Naive thymus-derived CD4-positive, alpha-beta T cell (primary cell): ENCODE measurements at regions not wholly inside any gene's neighbourhood (a gene's known extent, or its start where the extent isn't known, plus 50 kb on each side); places are given as distances from the start of the nearest gene placed in this dataset.

Source experiments
- ATAC-seq: fragments of 150-1000 bp; cut with Tn5 transposase; 2 replicates; pipeline ENCODE4 v1.10.0; 2021; ENCODE audit warnings: mild to moderate bottlenecking, moderate library complexity
- CTCF ChIA-PET: fragments of 350-600 bp; sonication (Branson Sonifier 250); formaldehyde crosslinking; loops from one replicate; lab custom pipeline; 2021; ENCODE audit warnings: antibody characterized with exemption; lab: Charles Lee
- POLR2A ChIA-PET: fragments of 350-600 bp; sonication (Branson Sonifier 250); formaldehyde crosslinking; loops from one replicate; lab custom pipeline; 2021; ENCODE audit warnings: antibody characterized with exemption, inconsistent platforms; lab: Charles Lee
- DNase-seq, 9 donors: peaks; one replicate each; pipeline versions ENCODE4 v3.0.0 to v3.0.0-alpha.2; 2020 to 2022; ENCODE audit warnings: mixed read lengths in 1 of 9
- H3K27ac ChIP-seq: one replicate; pipeline ENCODE4 v1.7.0; 2013; ENCODE audit warnings: mild to moderate bottlenecking, low read depth, low read length, moderate library complexity
- H3K27me3 ChIP-seq, 2 donors: one replicate each; pipeline ENCODE4 v1.7.0; 2013; ENCODE audit warnings: low read length in 2 of 2, mild to moderate bottlenecking in 2 of 2, moderate library complexity in 2 of 2; ENCODE audit not compliant: control insufficient read depth in 2 of 2, insufficient read depth in 2 of 2
- H3K36me3 ChIP-seq, 3 experiments: 1 replicate in 2 of 3; 2 replicates in 1 of 3; pipeline ENCODE4 v1.7.0; 2013; ENCODE audit warnings: low read length in 3 of 3, mild to moderate bottlenecking in 3 of 3, moderate library complexity in 1 of 3; ENCODE audit not compliant: insufficient read depth in 3 of 3, control insufficient read depth in 2 of 3
- H3K4me1 ChIP-seq, 2 donors: one replicate each; pipeline ENCODE4 v1.7.0; 2013; ENCODE audit warnings: low read length in 2 of 2, mild to moderate bottlenecking in 2 of 2, moderate library complexity in 1 of 2; ENCODE audit not compliant: control insufficient read depth in 2 of 2, insufficient read depth in 2 of 2
- H3K4me3 ChIP-seq: 2 replicates; pipeline ENCODE4 v1.7.0; 2013; ENCODE audit warnings: mild to moderate bottlenecking, low read length
- H3K9me3 ChIP-seq, 3 experiments: 1 replicate in 2 of 3; 2 replicates in 1 of 3; pipeline ENCODE4 v1.7.0; 2013; ENCODE audit warnings: low read length in 3 of 3; ENCODE audit not compliant: control insufficient read depth in 2 of 3
- H3K27ac Mint-ChIP-seq, 9 donors: one replicate each; pipeline ENCODE4 v1.8.0; 2020 to 2022; ENCODE audit warnings: mixed read lengths in 9 of 9, mild to moderate bottlenecking in 8 of 9, moderate library complexity in 5 of 9, inconsistent platforms in 2 of 9
- H3K27me3 Mint-ChIP-seq, 5 donors: one replicate each; pipeline ENCODE4 v1.8.0; 2021 to 2022; ENCODE audit warnings: mixed read lengths in 5 of 5, mild to moderate bottlenecking in 1 of 5
- H3K36me3 Mint-ChIP-seq, 5 donors: one replicate each; pipeline ENCODE4 v1.8.0; 2020 to 2022; ENCODE audit warnings: mixed read lengths in 5 of 5, mild to moderate bottlenecking in 3 of 5, inconsistent platforms in 1 of 5
- H3K4me1 Mint-ChIP-seq, 7 donors: one replicate each; pipeline ENCODE4 v1.8.0; 2020 to 2022; ENCODE audit warnings: mixed read lengths in 7 of 7, mild to moderate bottlenecking in 3 of 7, inconsistent platforms in 1 of 7
- H3K4me3 Mint-ChIP-seq, 10 donors: one replicate each; pipeline ENCODE4 v1.8.0; 2020 to 2022; ENCODE audit warnings: mild to moderate bottlenecking in 10 of 10, mixed read lengths in 10 of 10, moderate library complexity in 6 of 10, inconsistent platforms in 2 of 10
- H3K9me3 Mint-ChIP-seq, 11 donors: one replicate each; pipeline ENCODE4 v1.8.0; 2020 to 2022; ENCODE audit warnings: mixed read lengths in 11 of 11, mild to moderate bottlenecking in 4 of 11, inconsistent platforms in 1 of 11, moderate library complexity in 1 of 11
- intact Hi-C, 2 donors: fragments of 100-400 bp; cut with micrococcal nuclease; formaldehyde crosslinking; loops; one replicate each; pipeline ENCODE4 v1.15.1; 2023

GRCh38 chr5:107072440-107072839 is 598.3 kb downstream of the EFNA5 start:
- CTCF ChIA-PET: no interaction called here
- Mint-ChIP-seq H3K27me3 (no peaks in the 10 kb centered on the region), H3K36me3 (no peaks in the 10 kb centered on the region), H3K4me1 (no peaks in the 10 kb centered on the region), H3K4me3 (no peak overlapping the region), H3K9me3 (peaks cover 0 to 9% (median 4%) of the 10 kb centered on the region in 11 donors), H3K27ac (no peak overlapping the region)
- no peaks in the 10 kb centered on the region for H3K4me1 ChIP-seq
- H3K9me3 ChIP-seq: no peaks in the 10 kb centered on the region
- POLR2A ChIA-PET: no interaction called here
- no peaks in the 10 kb centered on the region for H3K36me3 ChIP-seq
- ATAC-seq (no peak), DNase-seq (no peak)
- intact Hi-C loops: no loop called here
- no peak overlapping the region for H3K4me3 ChIP-seq
- no peaks in the 10 kb centered on the region for H3K27me3 ChIP-seq
- H3K27ac ChIP-seq: no peak overlapping the region

GRCh38 chr5:107068782-107069181 is 602.0 kb downstream of the EFNA5 start:
- Mint-ChIP-seq H3K4me1 (no peaks in the 10 kb centered on the region), H3K36me3 (no peaks in the 10 kb centered on the region), H3K27me3 (no peaks in the 10 kb centered on the region), H3K4me3 (no peak overlapping the region), H3K27ac (no peak overlapping the region), H3K9me3 (peaks cover 0 to 15% (median 3%) of the 10 kb centered on the region in 11 donors)
- CTCF ChIA-PET: no interaction called here
- no peak overlapping the region for H3K27ac ChIP-seq
- DNase-seq (no peak), ATAC-seq (no peak)
- H3K27me3 ChIP-seq: no peaks in the 10 kb centered on the region
- H3K36me3 ChIP-seq: no peaks in the 10 kb centered on the region
- H3K9me3 ChIP-seq: no peaks in the 10 kb centered on the region
- POLR2A ChIA-PET: no interaction called here
- no peaks in the 10 kb centered on the region for H3K4me1 ChIP-seq
- intact Hi-C loops: no loop called here
- H3K4me3 ChIP-seq: no peak overlapping the region

- Histone ChIP-seq H3K27me3 (no peaks in the 10 kb centered on the region), H3K4me3 (no peak overlapping the region), H3K4me1 (no peaks in the 10 kb centered on the region), H3K9me3 (no peaks in the 10 kb centered on the region), H3K27ac (no peak overlapping the region), H3K36me3 (no peaks in the 10 kb centered on the region)
- DNase-seq: no peak
- no peaks in the 10 kb centered on the region for H3K36me3 Mint-ChIP-seq
- intact Hi-C loops: no loop called here
- H3K27ac Mint-ChIP-seq: no peak overlapping the region
- H3K4me1 Mint-ChIP-seq: no peaks in the 10 kb centered on the region
- CTCF ChIA-PET: no interaction called here
- peaks cover 0 to 15% (median 0%) of the 10 kb centered on the region in 11 donors for H3K9me3 Mint-ChIP-seq
- ATAC-seq: no peak
- no peaks in the 10 kb centered on the region for H3K27me3 Mint-ChIP-seq
- POLR2A ChIA-PET: no interaction called here
- no peak overlapping the region for H3K4me3 Mint-ChIP-seq
Observed at GRCh38 chr5:107067395-107067794, 603.3 kb downstream of the EFNA5 start.

- H3K4me3 ChIP-seq: no peak overlapping the region
- Mint-ChIP-seq H3K4me3 (no peak overlapping the region), H3K9me3 (peaks cover 0 to 17% (median 0%) of the 10 kb centered on the region in 11 donors), H3K27me3 (no peaks in the 10 kb centered on the region), H3K27ac (no peak overlapping the region), H3K36me3 (no peaks in the 10 kb centered on the region), H3K4me1 (no peaks in the 10 kb centered on the region)
- no peaks in the 10 kb centered on the region for H3K36me3 ChIP-seq
- ChIA-PET POLR2A (no interaction called here), CTCF (no interaction called here)
- no peak for ATAC-seq
- H3K4me1 ChIP-seq: no peaks in the 10 kb centered on the region
- H3K9me3 ChIP-seq: no peaks in the 10 kb centered on the region
- H3K27ac ChIP-seq: no peak overlapping the region
- H3K27me3 ChIP-seq: no peaks in the 10 kb centered on the region
- intact Hi-C loops: no loop called here
- no peak for DNase-seq
Observed at GRCh38 chr5:107063511-107063910, 607.2 kb downstream of the EFNA5 start.

GRCh38 chr5:107058803-107059202 is 611.9 kb downstream of the EFNA5 start:
- DNase-seq (no peak), ATAC-seq (no peak)
- CTCF ChIA-PET: no interaction called here
- no peaks in the 10 kb centered on the region for H3K4me1 Mint-ChIP-seq
- POLR2A ChIA-PET: no interaction called here
- H3K4me3 Mint-ChIP-seq: no peak overlapping the region
- Histone ChIP-seq H3K4me3 (no peak overlapping the region), H3K9me3 (no peaks in the 10 kb centered on the region), H3K36me3 (no peaks in the 10 kb centered on the region), H3K27ac (no peak overlapping the region), H3K27me3 (no peaks in the 10 kb centered on the region), H3K4me1 (no peaks in the 10 kb centered on the region)
- H3K27ac Mint-ChIP-seq: no peak overlapping the region
- no peaks in the 10 kb centered on the region for H3K27me3 Mint-ChIP-seq
- no peaks in the 10 kb centered on the region for H3K36me3 Mint-ChIP-seq
- intact Hi-C loops: no loop called here
- H3K9me3 Mint-ChIP-seq: peaks cover 0 to 10% (median 0%) of the 10 kb centered on the region in 11 donors

- ChIA-PET POLR2A (no interaction called here), CTCF (no interaction called here)
- Histone ChIP-seq H3K27me3 (no peaks in the 10 kb centered on the region), H3K36me3 (no peaks in the 10 kb centered on the region), H3K27ac (no peak overlapping the region), H3K9me3 (no peaks in the 10 kb centered on the region), H3K4me1 (no peaks in the 10 kb centered on the region), H3K4me3 (no peak overlapping the region)
- no peak for ATAC-seq
- Mint-ChIP-seq H3K4me3 (no peak overlapping the region), H3K27ac (no peak overlapping the region), H3K36me3 (no peaks in the 10 kb centered on the region), H3K27me3 (no peaks in the 10 kb centered on the region), H3K9me3 (peaks cover 0 to 10% (median 0%) of the 10 kb centered on the region in 11 donors), H3K4me1 (no peaks in the 10 kb centered on the region)
- DNase-seq: no peak
- intact Hi-C loops: no loop called here
Observed at GRCh38 chr5:107058235-107058634, 612.5 kb downstream of the EFNA5 start.

GRCh38 chr5:107056278-107056677 is 614.5 kb downstream of the EFNA5 start:
- no peak overlapping the region for H3K4me3 Mint-ChIP-seq
- Histone ChIP-seq H3K27ac (no peak overlapping the region), H3K36me3 (no peaks in the 10 kb centered on the region), H3K4me3 (no peak overlapping the region), H3K27me3 (no peaks in the 10 kb centered on the region), H3K9me3 (no peaks in the 10 kb centered on the region), H3K4me1 (no peaks in the 10 kb centered on the region)
- ChIA-PET CTCF (no interaction called here), POLR2A (no interaction called here)
- H3K27me3 Mint-ChIP-seq: no peaks in the 10 kb centered on the region
- no peak overlapping the region for H3K27ac Mint-ChIP-seq
- DNase-seq: no peak
- ATAC-seq: no peak
- no peaks in the 10 kb centered on the region for H3K4me1 Mint-ChIP-seq
- intact Hi-C loops: no loop called here
- H3K36me3 Mint-ChIP-seq: no peaks in the 10 kb centered on the region
- H3K9me3 Mint-ChIP-seq: peaks cover 0 to 6% (median 0%) of the 10 kb centered on the region in 11 donors
